HTR-8/SVneo (cell line): ENCODE measurements at regions not wholly inside any gene's neighbourhood (a gene's known extent, or its start where the extent isn't known, plus 50 kb on each side); places are given as distances from the start of the nearest gene placed in this dataset.
"Not testable (repeated sequence)": the region's sequence is repeated elsewhere in the genome, so short reads cannot be mapped to it uniquely, and the experiment has no call there.

ENCODE experiments used
- DNase-seq: peaks from one replicate; pipeline ENCODE4 v3.0.0; 2011; ENCODE audit warnings: low spot score, mixed read lengths; ENCODE audit not compliant: insufficient read length
- FAIRE-seq: peaks from 2 replicates; lab custom pipeline; 2011; peaks lifted over from hg19 to GRCh38; lab: Jason Lieb, UNC

- no peak for FAIRE-seq
- DNase-seq, result no peak
Observed at GRCh38 chr7:136142583-136142982, 165.4 kb upstream of the MTPN start.

- no peak for FAIRE-seq
- DNase-seq, result no peak
Observed at GRCh38 chr7:136140469-136140868, 163.3 kb upstream of the MTPN start.

- no peak for FAIRE-seq
- no peak for DNase-seq
Observed at GRCh38 chr7:136139417-136139816, 162.3 kb upstream of the MTPN start.

GRCh38 chr7:136138991-136139390 lies 161.8 kb upstream of the MTPN start:
- DNase-seq (no peak), FAIRE-seq (no peak)

GRCh38 chr7:136136906-136137454 lies 159.8 kb upstream of the MTPN start:
- FAIRE-seq, result no peak
- no peak for DNase-seq

- FAIRE-seq (no peak), DNase-seq (peak; percentile 44)
Observed at GRCh38 chr7:136134503-136134902, 157.3 kb upstream of the MTPN start.

GRCh38 chr7:136133551-136133950 lies 156.4 kb upstream of the MTPN start:
- FAIRE-seq, result no peak

GRCh38 chr7:136131304-136131630 lies 154.1 kb upstream of the MTPN start:
- DNase-seq (no peak), FAIRE-seq (no peak)

More at GRCh38 chr7:136133551-136133950, 156.4 kb upstream of the MTPN start:
- peak; percentile 26 for DNase-seq

GRCh38 chr7:136130511-136131303 lies 153.5 kb upstream of the MTPN start:
- FAIRE-seq (no peak), DNase-seq (no peak)

- FAIRE-seq (no peak), DNase-seq (no peak)
Observed at GRCh38 chr7:136128050-136128449, 150.9 kb upstream of the MTPN start.

- FAIRE-seq, result no peak
- DNase-seq, result no peak
Observed at GRCh38 chr7:136123352-136123751, 146.2 kb upstream of the MTPN start.

- FAIRE-seq (no peak), DNase-seq (no peak)
Observed at GRCh38 chr7:136122026-136122425, 144.9 kb upstream of the MTPN start.

GRCh38 chr7:136117539-136117938 lies 140.4 kb upstream of the MTPN start:
- FAIRE-seq (no peak), DNase-seq (no peak)

GRCh38 chr7:136116186-136116585 lies 139.0 kb upstream of the MTPN start:
- FAIRE-seq (no peak), DNase-seq (no peak)

GRCh38 chr7:136114966-136115762 lies 138.0 kb upstream of the MTPN start:
- FAIRE-seq, result no peak
- DNase-seq, result peak; percentile 30

- FAIRE-seq, DNase-seq: not testable (repeated sequence)
Observed at GRCh38 chr7:136114467-136114866, 137.3 kb upstream of the MTPN start.

GRCh38 chr7:136109037-136109436 lies 131.9 kb upstream of the MTPN start:
- not testable (repeated sequence) for DNase-seq, FAIRE-seq

GRCh38 chr7:136105191-136105590 lies 128.0 kb upstream of the MTPN start:
- DNase-seq (no peak), FAIRE-seq (no peak)

GRCh38 chr7:136104269-136104603 lies 127.1 kb upstream of the MTPN start:
- DNase-seq (no peak), FAIRE-seq (no peak)

- DNase-seq, result no peak
- FAIRE-seq, result no peak
Observed at GRCh38 chr7:136103545-136104268, 126.5 kb upstream of the MTPN start.

GRCh38 chr7:136102881-136103280 lies 125.7 kb upstream of the MTPN start:
- no peak for DNase-seq
- no peak for FAIRE-seq
